MCF 10A (cell line): ENCODE measurements at regions not wholly inside any gene's neighbourhood (a gene's known extent, or its start where the extent isn't known, plus 50 kb on each side); places are given as distances from the start of the nearest gene placed in this dataset.

Experiments
- BruUV-seq: library from RNA; stranded (reverse); fragments of 400-500 nt; replicated peaks from 2 replicates; lab custom pipeline; 2021; lab: Mats Ljungman, UMichigan
- CTCF ChIA-PET: fragments of 300-600 bp; sonication (Branson Sonifier 250); formaldehyde crosslinking; extraction: SDS; loops from one replicate; lab custom pipeline; 2021; ENCODE audit warnings: antibody characterized with exemption, inconsistent platforms; lab: Yijun Ruan, JAX
- POLR2A ChIA-PET: fragments of 300-600, 350-650 bp; sonication (Branson Sonifier 250); formaldehyde crosslinking; extraction: SDS; loops from one replicate; lab custom pipeline; 2020; ENCODE audit warnings: antibody characterized with exemption, inconsistent platforms; lab: Yijun Ruan, JAX
- DNase-seq: peaks from one replicate; pipeline ENCODE4 v3.0.0-alpha.2; 2018; ENCODE audit not compliant: unreplicated experiment
- H3K27ac Mint-ChIP-seq: one replicate; pipeline ENCODE4 v1.8.0; 2022; ENCODE audit warnings: mild to moderate bottlenecking, low read depth, mixed read lengths; ENCODE audit not compliant: unreplicated experiment
- H3K27me3 Mint-ChIP-seq: one replicate; pipeline ENCODE4 v1.8.0; 2022; ENCODE audit warnings: mixed read lengths; ENCODE audit not compliant: insufficient read depth, unreplicated experiment
- H3K36me3 Mint-ChIP-seq: one replicate; pipeline ENCODE4 v1.8.0; 2022; ENCODE audit warnings: mild to moderate bottlenecking, moderate library complexity, mixed read lengths; ENCODE audit not compliant: insufficient read depth, unreplicated experiment
- H3K4me1 Mint-ChIP-seq: one replicate; pipeline ENCODE4 v1.8.0; 2022; ENCODE audit warnings: mixed read lengths; ENCODE audit not compliant: insufficient read depth, unreplicated experiment
- H3K4me3 Mint-ChIP-seq: one replicate; pipeline ENCODE4 v1.8.0; 2022; ENCODE audit warnings: mild to moderate bottlenecking, moderate library complexity, mixed read lengths; ENCODE audit not compliant: unreplicated experiment
- H3K9me3 Mint-ChIP-seq: one replicate; pipeline ENCODE4 v1.8.0; 2022; ENCODE audit warnings: mixed read lengths; ENCODE audit not compliant: unreplicated experiment
- intact Hi-C: fragments of 100-400 bp; cut with micrococcal nuclease; formaldehyde crosslinking; loops from 2 replicates; pipeline ENCODE4 v1.14.1; 2022
- TF ChIP-seq, protein P1 (sequence below): fragments of 200-600 bp; IDR thresholded peaks from one replicate; pipeline ENCODE4 v1.8.0; 2022; ENCODE audit warnings: antibody characterized with exemption, mild to moderate bottlenecking; ENCODE audit not compliant: unreplicated experiment

- CTCF ChIA-PET = interaction anchor here (0.8 kb wide), 1 partner anchor 21 kb away, joined by 3 read pairs; no protein-coding TSS in a partner anchor
- intact Hi-C loops = no loop called here
- Mint-ChIP-seq H3K27me3 (no peaks in the 10 kb centered on the region), H3K36me3 (no peaks in the 10 kb centered on the region), H3K4me1 (peaks cover 19% of the 10 kb centered on the region), H3K27ac (no peak overlapping the region), H3K9me3 (no peaks in the 10 kb centered on the region), H3K4me3 (no peak overlapping the region)
- TF ChIP-seq, protein P1, sequence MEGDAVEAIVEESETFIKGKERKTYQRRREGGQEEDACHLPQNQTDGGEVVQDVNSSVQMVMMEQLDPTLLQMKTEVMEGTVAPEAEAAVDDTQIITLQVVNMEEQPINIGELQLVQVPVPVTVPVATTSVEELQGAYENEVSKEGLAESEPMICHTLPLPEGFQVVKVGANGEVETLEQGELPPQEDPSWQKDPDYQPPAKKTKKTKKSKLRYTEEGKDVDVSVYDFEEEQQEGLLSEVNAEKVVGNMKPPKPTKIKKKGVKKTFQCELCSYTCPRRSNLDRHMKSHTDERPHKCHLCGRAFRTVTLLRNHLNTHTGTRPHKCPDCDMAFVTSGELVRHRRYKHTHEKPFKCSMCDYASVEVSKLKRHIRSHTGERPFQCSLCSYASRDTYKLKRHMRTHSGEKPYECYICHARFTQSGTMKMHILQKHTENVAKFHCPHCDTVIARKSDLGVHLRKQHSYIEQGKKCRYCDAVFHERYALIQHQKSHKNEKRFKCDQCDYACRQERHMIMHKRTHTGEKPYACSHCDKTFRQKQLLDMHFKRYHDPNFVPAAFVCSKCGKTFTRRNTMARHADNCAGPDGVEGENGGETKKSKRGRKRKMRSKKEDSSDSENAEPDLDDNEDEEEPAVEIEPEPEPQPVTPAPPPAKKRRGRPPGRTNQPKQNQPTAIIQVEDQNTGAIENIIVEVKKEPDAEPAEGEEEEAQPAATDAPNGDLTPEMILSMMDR = no peak
- peak; percentile 52 for DNase-seq
- POLR2A ChIA-PET = interaction anchor here (1.3 to 1.9 kb wide), 2 partner anchors 11 to 21 kb away, joined by 4 to 6 read pairs; no protein-coding TSS in a partner anchor
- no TSS peak for BruUV-seq
Measured at GRCh38 chr20:17854307-17854903, 114.2 kb downstream of the SNX5 start.

DNA sequence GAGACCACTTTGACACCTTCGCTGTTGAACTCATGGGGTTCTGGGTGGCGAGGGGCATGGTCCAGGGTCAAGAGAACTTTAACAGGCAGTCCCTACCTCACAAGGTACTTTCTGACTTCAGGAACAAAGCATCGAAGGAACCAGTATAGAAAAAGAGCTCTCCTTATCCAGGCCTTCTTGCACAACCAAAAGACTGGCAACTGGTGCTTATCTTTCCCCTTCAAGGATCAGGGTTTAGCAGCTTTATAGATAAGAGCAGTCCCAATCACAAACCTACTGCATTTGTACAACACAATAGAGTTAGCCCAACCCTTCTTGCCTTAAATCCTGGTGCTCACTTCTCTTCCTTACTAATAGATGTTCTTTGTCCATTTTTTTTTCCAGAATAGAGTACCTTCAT lies 116.3 kb downstream of the SNX5 start:
- TF ChIP-seq, protein P1 = no peak
- Mint-ChIP-seq H3K9me3 (no peaks in the 10 kb centered on the region), H3K36me3 (no peaks in the 10 kb centered on the region), H3K4me3 (no peak overlapping the region), H3K27me3 (no peaks in the 10 kb centered on the region), H3K4me1 (peaks cover 37% of the 10 kb centered on the region), H3K27ac (no peak overlapping the region)
- POLR2A ChIA-PET = interaction anchor here (0.7 kb wide), 1 partner anchor 17 kb away, joined by 3 read pairs; no protein-coding TSS in a partner anchor
- BruUV-seq = no TSS peak
- DNase-seq = no peak
- intact Hi-C loops = no loop called here
- CTCF ChIA-PET = interaction anchor here (1.9 kb wide), 1 partner anchor 9 kb away, joined by 7 read pairs; no protein-coding TSS in a partner anchor

- intact Hi-C loops = no loop called here
- CTCF ChIA-PET = interaction anchor here (0.6 to 2.0 kb wide), 6 partner anchors 16 to 168 kb away, joined by 3 to 10 read pairs (median 4); partner anchors contain the start of gene RRBP1
- Mint-ChIP-seq H3K27ac (peak overlapping the region; percentile 92), H3K9me3 (no peaks in the 10 kb centered on the region), H3K36me3 (no peaks in the 10 kb centered on the region), H3K27me3 (no peaks in the 10 kb centered on the region), H3K4me1 (peaks cover 49% of the 10 kb centered on the region), H3K4me3 (peak overlapping the region; percentile 56)
- no peak for DNase-seq
- TF ChIP-seq, protein P1 = no peak
- POLR2A ChIA-PET = interaction anchor here (0.5 to 3.4 kb wide), 12 partner anchors 12 to 309 kb away, joined by 3 to 20 read pairs (median 6); partner anchors contain the start of gene RRBP1
- no TSS peak for BruUV-seq
Measured at GRCh38 chr20:17850684-17851026, 117.9 kb downstream of the SNX5 start.

DNA sequence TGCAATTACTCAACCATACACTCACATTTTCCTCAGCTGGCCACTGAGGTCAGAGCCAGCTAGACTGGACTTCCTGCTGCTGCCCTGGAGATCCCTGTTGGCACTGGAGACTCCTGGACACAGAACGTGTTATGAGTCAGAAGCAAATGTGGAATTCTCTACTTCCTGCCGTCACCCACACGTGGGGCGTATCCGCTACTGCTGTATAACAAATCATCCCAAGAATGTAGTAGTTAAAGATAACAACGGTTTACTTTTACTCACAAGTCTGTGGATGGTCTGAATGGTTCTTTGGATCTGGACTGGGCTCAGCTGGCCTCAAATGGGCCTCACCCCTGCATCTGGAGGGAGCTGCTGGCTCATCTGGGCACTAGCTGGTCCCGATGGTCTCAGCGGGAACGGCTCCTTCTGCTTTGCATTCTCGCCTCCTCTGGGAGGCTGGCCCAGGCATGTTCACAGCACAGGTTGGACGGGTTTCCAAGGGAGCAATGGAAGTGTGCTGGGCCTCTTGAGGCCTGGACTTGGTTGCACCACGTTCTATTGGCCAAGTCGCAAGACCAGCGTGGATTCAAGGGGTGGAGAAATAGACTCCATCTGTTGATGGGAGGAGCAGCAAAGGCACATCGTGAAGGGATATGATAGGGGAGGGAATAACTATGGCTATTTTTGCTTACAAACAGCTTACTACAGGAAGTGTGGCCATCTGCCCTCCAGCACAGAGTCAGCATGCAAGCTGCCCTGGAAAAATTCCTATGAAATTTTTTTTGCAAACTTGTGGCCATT lies 118.5 kb downstream of the SNX5 start:
- Mint-ChIP-seq H3K9me3 (peaks cover 1% of the 10 kb centered on the region), H3K4me1 (peaks cover 50% of the 10 kb centered on the region), H3K36me3 (no peaks in the 10 kb centered on the region), H3K27me3 (no peaks in the 10 kb centered on the region), H3K4me3 (peak overlapping the region; percentile 56), H3K27ac (peak overlapping the region; percentile 92)
- ChIA-PET CTCF (interaction anchor here (0.5 to 2.0 kb wide), 7 partner anchors 17 to 1885 kb away, joined by 3 to 10 read pairs (median 5); partner anchors contain the start of gene RRBP1), POLR2A (interaction anchor here (0.5 to 3.4 kb wide), 15 partner anchors 13 to 308 kb away, joined by 3 to 20 read pairs (median 4); partner anchors contain the start of gene RRBP1)
- intact Hi-C loops = no loop called here
- TF ChIP-seq, protein P1 = no peak
- BruUV-seq = TSS peak; percentile 96
- DNase-seq = peak; percentile 95
